Stimulated activated CD8-positive, alpha-beta memory T cell treated with anti-CD3 and anti-CD28 coated beads, Interleukin-4, amount 100 ng/mL, for 4 hours (primary cell): ENCODE measurements at regions not wholly inside any gene's neighbourhood (a gene's known extent, or its start where the extent isn't known, plus 50 kb on each side); places are given as distances from the start of the nearest gene placed in this dataset.

Source experiments
- DNase-seq, 2 donors: peaks; one replicate each; pipeline ENCODE4 v3.0.0-alpha.2; 2020; ENCODE audit warnings: low read depth in 2 of 2, low spot score in 1 of 2

DNA sequence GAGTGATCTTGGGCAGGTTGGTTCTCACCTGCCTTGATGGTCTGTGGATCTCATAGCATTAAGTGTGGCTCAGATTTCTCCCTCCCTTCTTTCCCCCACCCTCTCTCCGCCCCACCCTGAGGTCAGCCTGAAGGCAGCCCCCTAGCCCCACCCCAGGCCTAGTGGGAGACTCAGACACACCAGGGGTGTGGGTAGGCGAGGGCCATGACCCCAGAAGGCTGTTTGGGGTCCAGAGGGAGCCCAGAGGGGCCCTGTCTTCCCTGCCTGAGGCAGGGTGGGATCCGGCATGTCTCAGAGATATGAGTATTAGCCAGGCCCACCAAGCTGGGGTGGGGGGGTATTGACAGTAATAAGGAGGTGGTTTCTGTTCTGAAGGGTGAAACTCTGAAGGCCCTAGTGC, 160.5 kb downstream of the GLI2 start:
- DNase-seq = no peak

- DNase-seq = no peak
Measured at GRCh38 chr2:120896901-120897300, 161.2 kb downstream of the GLI2 start.

- DNase-seq = no peak
Measured at GRCh38 chr2:120897399-120897798, 161.7 kb downstream of the GLI2 start.

DNA sequence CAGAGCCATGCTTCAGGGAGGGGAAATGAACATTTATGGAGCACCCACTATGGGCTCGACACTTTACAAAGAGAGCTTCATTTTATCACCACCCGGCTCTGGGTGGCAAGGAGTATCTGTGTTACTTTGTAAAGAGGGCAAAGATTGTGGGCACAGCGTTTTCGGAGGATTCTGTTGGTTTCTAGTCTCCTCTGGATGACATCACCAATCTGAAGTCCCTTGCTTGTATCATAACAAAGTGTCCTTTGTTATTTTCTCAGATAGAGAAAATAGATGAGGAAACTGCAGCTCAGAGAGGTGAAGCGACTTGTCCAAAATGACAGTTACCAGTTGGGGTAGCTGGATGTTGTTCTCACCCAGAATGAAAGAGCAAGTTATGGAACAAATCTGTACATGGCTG, 162.8 kb downstream of the GLI2 start:
- DNase-seq = no peak

- no peak for DNase-seq
Measured at GRCh38 chr2:120898961-120899750, 163.5 kb downstream of the GLI2 start.

GRCh38 chr2:120899771-120900170, 164.1 kb downstream of the GLI2 start:
- no peak for DNase-seq

DNA sequence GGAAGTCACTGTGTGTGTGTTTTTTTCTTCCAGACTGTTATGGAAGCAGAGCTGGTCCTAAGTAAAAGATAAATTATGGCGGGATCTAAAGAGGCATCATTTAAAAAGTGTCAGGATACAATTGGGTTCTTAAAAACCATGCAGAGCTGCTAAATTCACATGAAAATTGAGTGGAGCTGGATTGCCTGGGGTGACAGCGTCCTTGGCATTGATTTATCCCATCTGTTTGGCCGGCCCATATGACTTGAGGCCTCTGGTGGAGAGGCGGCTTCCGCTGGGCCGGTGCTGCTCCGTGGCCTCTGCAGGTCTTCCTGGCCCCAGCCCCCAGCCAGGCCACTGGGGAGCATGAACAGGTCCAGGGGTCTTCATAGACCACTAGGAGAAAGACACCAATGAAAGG, 165.5 kb downstream of the GLI2 start:
- DNase-seq = no peak

DNA sequence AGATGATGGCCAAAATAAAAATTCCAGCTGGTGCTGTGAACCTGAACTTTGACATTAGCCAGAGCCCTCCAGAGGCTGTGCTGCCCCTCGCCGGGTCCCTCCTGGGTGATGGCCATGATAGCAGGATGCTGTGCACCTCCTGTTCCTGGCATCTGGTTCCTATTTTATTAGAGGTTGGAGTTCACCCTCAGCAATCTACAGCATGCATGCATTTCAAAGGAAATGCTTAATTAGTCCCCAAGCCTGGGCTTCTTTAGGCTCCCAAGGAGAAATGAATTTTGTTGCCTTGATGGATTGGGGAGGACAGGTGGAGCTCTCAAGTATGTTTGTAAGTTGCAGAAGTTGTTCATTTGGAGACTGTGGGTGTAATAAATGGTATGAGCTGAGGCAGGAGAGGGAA, 166.9 kb downstream of the GLI2 start:
- no peak for DNase-seq

DNA sequence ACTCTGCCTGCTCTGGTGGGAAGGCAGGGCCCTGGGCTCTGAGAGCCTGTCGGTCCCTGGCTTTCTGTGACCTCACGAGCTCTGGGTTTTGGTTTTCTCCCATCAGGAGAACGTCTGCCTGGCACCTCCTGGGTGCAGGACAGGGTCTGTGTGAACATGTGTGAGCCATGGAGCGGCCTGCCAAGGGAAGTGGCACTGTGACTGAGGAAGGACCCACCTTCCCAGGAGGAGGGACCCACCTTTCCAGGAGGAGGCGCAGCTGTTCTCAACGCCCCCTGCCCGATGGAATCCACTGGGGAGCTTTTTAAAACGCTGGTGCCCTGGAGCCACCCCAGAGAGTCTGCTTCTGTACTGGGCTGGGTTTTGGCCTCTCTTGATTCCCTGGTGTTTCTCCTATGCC, 168.7 kb downstream of the GLI2 start:
- DNase-seq = no peak

DNA sequence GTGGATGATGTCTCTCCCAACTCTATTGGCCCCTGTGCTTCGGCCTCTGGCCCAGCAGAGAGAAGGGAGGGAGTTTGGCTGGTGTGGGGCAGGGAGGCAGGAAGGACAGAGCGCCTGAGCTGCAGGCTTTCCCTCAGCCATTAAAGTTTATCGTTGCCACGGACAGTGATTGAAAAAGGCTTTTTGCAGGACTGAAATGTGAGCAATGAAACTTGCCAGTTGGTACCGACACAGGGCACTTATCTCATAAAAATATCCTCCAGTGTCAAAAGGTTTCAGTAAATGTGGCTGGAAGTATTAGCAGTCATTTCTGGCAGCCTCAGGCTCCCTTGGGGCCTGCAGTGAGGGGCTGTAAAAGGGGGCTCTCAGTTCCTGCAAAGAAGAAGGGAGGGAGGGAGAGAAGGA, 169.2 kb downstream of the GLI2 start:
- no peak for DNase-seq

GRCh38 chr2:120905298-120905697, 169.6 kb downstream of the GLI2 start:
- DNase-seq = no peak

DNA sequence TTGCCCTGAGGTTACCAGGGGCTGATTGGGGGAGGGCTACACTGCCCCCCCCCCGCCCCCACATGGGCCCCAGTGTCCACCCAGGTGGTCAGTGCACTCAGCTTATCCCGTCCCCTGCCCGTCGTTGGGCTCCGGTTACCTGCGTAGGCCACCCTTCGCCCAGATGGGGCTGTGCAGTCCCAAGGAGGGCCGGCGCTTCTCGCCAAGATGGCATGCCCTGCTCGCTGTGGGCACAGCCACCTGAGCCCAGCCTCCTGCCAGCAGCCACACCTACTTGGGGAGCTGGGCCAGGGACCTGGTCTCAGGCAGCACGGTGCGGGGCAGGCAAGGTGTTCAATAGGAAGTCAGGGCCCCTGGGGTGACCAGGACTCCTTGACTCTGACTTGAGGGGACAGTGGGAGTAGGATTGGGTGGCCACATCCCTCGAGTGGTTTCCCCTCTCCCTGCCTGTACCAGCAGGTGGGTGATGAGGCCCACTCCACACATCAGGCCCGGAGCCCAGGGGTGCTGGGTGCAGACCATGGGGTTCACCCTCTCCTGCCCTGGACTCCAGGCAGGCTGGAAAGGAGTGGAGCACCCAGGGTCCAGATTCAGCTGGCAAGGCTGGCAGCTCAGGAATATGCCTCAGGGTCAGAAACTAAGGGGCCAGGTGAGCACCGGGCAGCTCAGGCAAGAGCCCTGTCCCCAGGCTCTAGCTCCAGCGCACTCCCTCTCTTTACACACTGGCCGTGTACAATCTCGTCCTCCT, 170.3 kb downstream of the GLI2 start:
- no peak for DNase-seq

GRCh38 chr2:120906914-120907313, 171.2 kb downstream of the GLI2 start:
- no peak for DNase-seq

GRCh38 chr2:120907822-120908221, 172.2 kb downstream of the GLI2 start:
- no peak for DNase-seq

GRCh38 chr2:120908314-120908975, 172.8 kb downstream of the GLI2 start:
- no peak for DNase-seq

- DNase-seq = no peak
Measured at GRCh38 chr2:120909102-120909501, 173.4 kb downstream of the GLI2 start.

DNA sequence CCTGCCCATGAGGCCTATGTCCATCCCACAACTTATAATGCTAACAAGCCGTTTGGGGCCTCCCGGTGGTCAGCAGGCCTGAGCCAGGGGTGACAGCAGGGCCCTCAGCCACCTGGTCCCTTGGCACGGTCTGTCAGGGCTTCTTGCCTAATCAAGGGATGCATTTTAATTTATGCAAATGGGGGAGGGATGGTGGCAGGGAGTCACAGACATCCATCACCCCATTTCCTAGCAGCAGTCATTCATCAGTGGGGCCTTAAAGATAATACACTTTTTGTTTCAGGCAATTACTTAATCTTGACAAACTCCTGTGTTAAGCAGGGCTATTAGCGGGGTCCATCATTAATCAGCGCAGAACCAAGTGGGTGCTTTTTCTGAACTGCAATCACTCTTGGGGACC, 174.5 kb downstream of the GLI2 start:
- DNase-seq = no peak

DNA sequence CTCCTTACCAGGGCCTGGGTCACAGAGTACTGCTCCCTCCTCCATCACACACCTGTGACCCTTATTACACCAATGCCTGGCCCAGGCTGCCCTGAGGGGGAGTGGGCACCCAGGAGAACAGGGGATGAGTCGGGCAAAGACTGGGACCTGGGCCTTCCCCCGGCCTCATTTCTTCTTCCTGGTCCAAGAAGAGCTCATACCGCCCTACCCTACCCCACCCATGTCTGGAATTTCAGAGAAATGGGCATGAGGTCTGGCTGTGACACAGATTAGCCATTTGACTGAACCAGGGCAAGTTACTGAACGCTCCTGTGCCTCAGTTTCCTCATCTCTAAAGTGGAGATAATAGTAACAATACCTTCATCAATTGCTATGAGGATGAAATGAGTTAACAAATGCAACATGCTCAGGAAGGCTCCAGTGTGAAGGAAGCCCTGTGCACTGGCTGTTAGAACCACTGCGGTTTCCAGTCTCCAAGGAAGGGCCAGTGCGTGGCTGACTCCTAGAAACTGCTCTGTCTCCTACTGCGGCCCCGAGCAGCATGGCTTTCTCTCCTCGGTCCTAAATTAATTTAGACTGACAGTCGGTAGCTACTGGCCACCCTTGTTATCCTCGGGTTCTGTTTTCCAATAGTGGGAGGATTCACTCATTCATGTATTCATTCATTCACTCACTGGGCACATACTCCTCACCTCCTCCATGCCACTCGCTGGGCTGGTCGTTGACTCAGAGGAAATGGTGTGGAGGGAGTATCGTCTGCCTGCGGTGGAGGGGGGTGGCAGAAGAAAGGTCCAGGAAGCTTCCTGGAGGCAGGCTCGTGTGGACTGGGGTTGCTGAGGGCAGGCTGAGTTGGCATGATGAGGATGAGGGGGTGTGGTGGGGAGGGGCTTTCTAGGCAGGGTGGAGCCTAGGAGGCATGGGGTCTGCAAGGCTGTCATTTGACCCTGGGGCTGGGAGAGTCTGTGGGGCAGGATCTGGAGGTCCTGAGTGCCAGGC, 175.6 kb downstream of the GLI2 start:
- no peak for DNase-seq

- DNase-seq = no peak
Measured at GRCh38 chr2:120912101-120912985, 176.7 kb downstream of the GLI2 start.
